Spleen (tissue), 11 donors: ENCODE measurements at regions not wholly inside any gene's neighbourhood (a gene's known extent, or its start where the extent isn't known, plus 50 kb on each side); places are given as distances from the start of the nearest gene placed in this dataset.

Source experiments
- DNase-seq: peaks from one replicate; pipeline ENCODE4 v3.0.0-alpha.2; 2020
- H3K27ac ChIP-seq, 8 donors: fragments of 200-600 bp; sonication (generic) in 7 of 8; 1 replicate in 4 of 8; 2 replicates in 4 of 8; pipeline versions ENCODE4 v1.5.0 to v1.8.0; 2016 to 2021; ENCODE audit warnings: inconsistent platforms in 4 of 8, mild to moderate bottlenecking in 4 of 8, moderate library complexity in 1 of 8
- H3K27me3 ChIP-seq, 7 donors: fragments of 200-600 bp; sonication (generic) in 6 of 7; replicated peaks in 1 of 7; 1 replicate in 4 of 7; 2 replicates in 3 of 7; pipeline versions ENCODE4 v1.5.0 to v1.8.0; 2016 to 2021; ENCODE audit warnings: inconsistent platforms in 3 of 7, mild to moderate bottlenecking in 1 of 7
- H3K36me3 ChIP-seq, 6 donors: fragments of 200-600 bp; sonication (generic) in 5 of 6; 1 replicate in 4 of 6; 2 replicates in 2 of 6; pipeline versions ENCODE4 v1.5.0 to v1.8.0; 2016 to 2021; ENCODE audit warnings: inconsistent platforms in 2 of 6
- H3K4me1 ChIP-seq, 6 donors: fragments of 200-600 bp; sonication (generic) in 5 of 6; 1 replicate in 3 of 6; 2 replicates in 3 of 6; pipeline versions ENCODE4 v1.5.0 to v1.8.0; 2016 to 2021; ENCODE audit warnings: inconsistent platforms in 3 of 6
- H3K4me3 ChIP-seq, 8 donors: fragments of 200-600 bp; sonication (generic) in 7 of 8; 1 replicate in 4 of 8; 2 replicates in 4 of 8; pipeline versions ENCODE4 v1.5.0 to v1.8.0; 2016 to 2021; ENCODE audit warnings: inconsistent platforms in 4 of 8, mild to moderate bottlenecking in 4 of 8, moderate library complexity in 2 of 8
- H3K9me3 ChIP-seq, 8 donors: fragments of 200-600 bp; sonication (generic) in 7 of 8; 1 replicate in 4 of 8; 2 replicates in 4 of 8; pipeline versions ENCODE4 v1.5.0 to v1.8.0; 2016 to 2021; ENCODE audit warnings: inconsistent platforms in 4 of 8
- CTCF ChIP-seq, 11 experiments: fragments of 200-600 bp in 7 of 11; fragments of 450-650 bp in 4 of 11; sonication (generic) in 4 of 11; IDR thresholded peaks in 8 of 11; conservative IDR thresholded peaks in 3 of 11; 1 replicate in 7 of 11; 2 replicates in 4 of 11; pipeline versions ENCODE4 v1.4.0 to v1.8.0; 2016 to 2021; ENCODE audit warnings: antibody characterized with exemption in 11 of 11, inconsistent platforms in 4 of 11, mild to moderate bottlenecking in 1 of 11
- POLR2A ChIP-seq, 3 donors: fragments of 450-650 bp; IDR thresholded peaks; one replicate each; pipeline ENCODE4 v1.5.1; 2017; ENCODE audit warnings: antibody characterized with exemption in 3 of 3, mild to moderate bottlenecking in 1 of 3
- POLR2AphosphoS5 ChIP-seq, 3 donors: sonication (generic); formaldehyde crosslinking; IDR thresholded peaks; one replicate each; pipeline ENCODE4 v1.5.1; 2017; ENCODE audit warnings: antibody characterized with exemption in 3 of 3
- WGBS, 5 donors: extraction: QIAGEN DNeasy Blood & Tissue Kit in 3 of 5; methylation state at CpG; one replicate each; pipeline versions ENCODE4 v1.1.5 to v1.1.7; 2013 to 2018; 5-methylcytosine and 5-hydroxymethylcytosine counted together
- intact Hi-C: fragments of 100-400 bp; cut with DNase I; formaldehyde crosslinking; loops from one replicate; pipeline ENCODE4 v1.15.0; 2023; ENCODE audit warnings: low total_unique reads
- donor health status: healthy with polysubstance abuse.
- donor health status: DM: no; HTN: no; CAD: no; lungs with moderate emphysema.
- donor health status: DM: no; HTN: no; CAD: no.
- donor health status: Bipolar disorder and iron deficiency.
- donor health status: healthy.
- donor health status: DM: no; HTN: no; CAD: no.
- donor health status: DM: yes; HTN: yes; CAD: no.

DNA sequence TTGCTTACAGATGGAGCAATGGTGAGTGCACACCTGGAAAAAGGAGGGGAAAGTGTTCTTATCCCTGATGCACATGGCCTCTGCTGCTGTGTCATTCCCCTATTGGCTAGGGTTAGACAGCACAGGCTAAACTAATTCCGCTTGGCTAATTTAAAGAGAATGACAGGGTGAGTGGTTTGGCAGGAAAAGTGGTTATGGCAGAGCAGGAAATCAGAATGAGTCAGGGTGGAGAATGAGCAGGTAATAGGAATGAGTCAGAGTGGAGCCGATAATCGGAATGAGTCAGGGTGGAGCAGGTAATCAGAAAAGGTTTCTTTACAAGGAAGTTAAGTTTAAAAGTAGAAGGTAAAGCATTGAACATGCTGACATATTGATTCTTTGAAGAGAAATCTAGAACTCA is 355.5 kb upstream of the HTR1E start:
- 67 to 95% (median 90%) methylated on average over 3 of the region's 3 CpGs for WGBS, 5 donors
- no peaks in the 10 kb centered on the region for H3K4me1 ChIP-seq
- DNase-seq = no peak
- no peak overlapping the region for H3K27ac ChIP-seq
- TF ChIP-seq POLR2A (IDR thresholded peaks at IDR 0.05) (no peak), POLR2AphosphoS5 (IDR thresholded peaks at IDR 0.05) (no peak), CTCF (IDR thresholded peaks at IDR 0.05 in 8 of 11, conservative IDR thresholded peaks at IDR 0.05 in 3 of 11) (no peak)
- peaks cover 4 to 87% (median 77%) of the 10 kb centered on the region in 8 donors for H3K9me3 ChIP-seq
- H3K36me3 ChIP-seq = no peaks in the 10 kb centered on the region
- intact Hi-C loops = no loop called here
- no peaks in the 10 kb centered on the region for H3K27me3 ChIP-seq
- no peak overlapping the region for H3K4me3 ChIP-seq

DNA sequence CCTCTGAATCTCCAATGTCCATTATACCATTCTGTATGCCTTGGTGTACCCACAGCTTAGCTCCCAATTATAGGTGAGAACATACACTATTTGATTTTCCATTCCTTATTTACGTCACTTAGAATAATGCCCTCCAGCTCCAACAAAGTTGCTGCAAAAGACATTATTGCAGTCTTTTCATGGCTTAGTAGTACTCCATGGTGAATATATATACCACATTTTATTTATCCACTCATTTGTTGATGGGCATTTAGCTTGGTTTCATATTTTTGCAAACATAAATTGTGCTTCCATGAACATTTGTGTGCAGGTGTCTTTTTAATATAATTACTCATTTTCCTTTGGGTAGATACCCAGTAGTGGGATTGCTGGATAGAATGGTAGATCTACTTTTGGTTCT is 374.1 kb upstream of the HTR1E start:
- no peaks in the 10 kb centered on the region for H3K36me3 ChIP-seq
- WGBS, 5 donors = 83 to 96% (median 83%) methylated on average over 1 of the region's 1 CpG
- H3K4me1 ChIP-seq = no peaks in the 10 kb centered on the region
- no peak for TF ChIP-seq POLR2AphosphoS5 (IDR thresholded peaks at IDR 0.05)
- TF ChIP-seq CTCF (IDR thresholded peaks at IDR 0.05 in 8 of 11, conservative IDR thresholded peaks at IDR 0.05 in 3 of 11) = no peak
- TF ChIP-seq POLR2A (IDR thresholded peaks at IDR 0.05) = no peak
- no peak for DNase-seq
- intact Hi-C loops = no loop called here
- peaks cover 0 to 52% (median 21%) of the 10 kb centered on the region in 8 donors for H3K9me3 ChIP-seq
- no peak overlapping the region for H3K27ac ChIP-seq
- H3K27me3 ChIP-seq = no peaks in the 10 kb centered on the region
- no peak overlapping the region for H3K4me3 ChIP-seq

GRCh38 chr6:86558318-86558717 is 379.0 kb upstream of the HTR1E start:
- no peaks in the 10 kb centered on the region for H3K4me1 ChIP-seq
- no peak overlapping the region for H3K4me3 ChIP-seq
- intact Hi-C loops = no loop called here
- no peak overlapping the region for H3K27ac ChIP-seq
- H3K27me3 ChIP-seq = no peaks in the 10 kb centered on the region
- DNase-seq = no peak
- H3K9me3 ChIP-seq = peaks cover 0 to 21% (median 14%) of the 10 kb centered on the region in 8 donors
- TF ChIP-seq CTCF (IDR thresholded peaks at IDR 0.05 in 8 of 11, conservative IDR thresholded peaks at IDR 0.05 in 3 of 11) = no peak
- no peak for TF ChIP-seq POLR2A (IDR thresholded peaks at IDR 0.05)
- TF ChIP-seq POLR2AphosphoS5 (IDR thresholded peaks at IDR 0.05) = no peak
- WGBS, 5 donors = 44 to 65% (median 55%) methylated on average over 2 of the region's 2 CpGs
- H3K36me3 ChIP-seq = no peaks in the 10 kb centered on the region

- H3K4me1 ChIP-seq = no peaks in the 10 kb centered on the region
- H3K9me3 ChIP-seq = peaks cover 0 to 18% (median 2%) of the 10 kb centered on the region in 8 donors
- H3K4me3 ChIP-seq = no peak overlapping the region
- H3K27ac ChIP-seq = no peak overlapping the region
- 55 to 76% (median 61%) methylated on average over 2 of the region's 2 CpGs for WGBS, 5 donors
- H3K36me3 ChIP-seq = no peaks in the 10 kb centered on the region
- H3K27me3 ChIP-seq = no peaks in the 10 kb centered on the region
- intact Hi-C loops = no loop called here
- no peak for TF ChIP-seq CTCF (IDR thresholded peaks at IDR 0.05 in 8 of 11, conservative IDR thresholded peaks at IDR 0.05 in 3 of 11)
- TF ChIP-seq POLR2A (IDR thresholded peaks at IDR 0.05) = no peak
- TF ChIP-seq POLR2AphosphoS5 (IDR thresholded peaks at IDR 0.05) = no peak
- no peak for DNase-seq
Measured at GRCh38 chr6:86537292-86537861, 400.0 kb upstream of the HTR1E start.
